HPDE6-E6E7 (cell line): ENCODE measurements at regions not wholly inside any gene's neighbourhood (a gene's known extent, or its start where the extent isn't known, plus 50 kb on each side); places are given as distances from the start of the nearest gene placed in this dataset.
"Not testable (repeated sequence)": the region's sequence is repeated elsewhere in the genome, so short reads cannot be mapped to it uniquely, and the experiment has no call there.

Experiments
- DNase-seq: peaks from one replicate; pipeline ENCODE4 v3.0.0; 2011; ENCODE audit warnings: missing footprints; ENCODE audit errors: extremely low spot score

GRCh38 chr4:123600987-123601904, 204.7 kb downstream of the SPRY1 start:
- no peak for DNase-seq

GRCh38 chr4:123602007-123602406, 205.4 kb downstream of the SPRY1 start:
- no peak for DNase-seq

DNA sequence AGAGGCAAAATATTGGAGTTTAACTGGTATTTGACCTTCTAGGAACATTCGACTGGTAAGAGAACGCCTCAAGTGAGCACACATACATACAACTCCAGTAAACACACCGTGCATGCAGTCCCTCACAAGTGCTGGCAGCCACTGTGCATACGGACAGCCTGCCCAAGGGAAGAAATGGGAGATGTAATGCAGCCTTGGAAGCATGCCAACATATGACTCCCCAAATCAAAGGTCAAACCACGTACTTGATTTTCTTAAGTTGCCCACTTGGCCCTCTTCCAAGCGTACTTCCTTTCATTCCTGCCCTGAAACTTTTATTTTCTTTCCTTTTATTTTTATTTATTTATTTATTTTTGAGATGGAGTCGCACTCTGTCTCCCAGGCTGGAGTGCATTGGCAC, 206.6 kb downstream of the SPRY1 start:
- DNase-seq, result peak; percentile 14

- not testable (repeated sequence) for DNase-seq
Observed at GRCh38 chr4:123605797-123606196, 209.2 kb downstream of the SPRY1 start.

- no peak for DNase-seq
Observed at GRCh38 chr4:123606336-123606735, 209.7 kb downstream of the SPRY1 start.

- DNase-seq, result no peak
Observed at GRCh38 chr4:123606946-123607542, 210.4 kb downstream of the SPRY1 start.

GRCh38 chr4:123609829-123610228, 213.2 kb downstream of the SPRY1 start:
- no peak for DNase-seq

GRCh38 chr4:123613586-123614344, 217.2 kb downstream of the SPRY1 start:
- DNase-seq, result no peak

GRCh38 chr4:123615901-123616300, 219.3 kb downstream of the SPRY1 start:
- no peak for DNase-seq

GRCh38 chr4:123616951-123617461, 220.4 kb downstream of the SPRY1 start:
- no peak for DNase-seq

GRCh38 chr4:123617791-123618190, 221.2 kb downstream of the SPRY1 start:
- DNase-seq, result no peak

DNA sequence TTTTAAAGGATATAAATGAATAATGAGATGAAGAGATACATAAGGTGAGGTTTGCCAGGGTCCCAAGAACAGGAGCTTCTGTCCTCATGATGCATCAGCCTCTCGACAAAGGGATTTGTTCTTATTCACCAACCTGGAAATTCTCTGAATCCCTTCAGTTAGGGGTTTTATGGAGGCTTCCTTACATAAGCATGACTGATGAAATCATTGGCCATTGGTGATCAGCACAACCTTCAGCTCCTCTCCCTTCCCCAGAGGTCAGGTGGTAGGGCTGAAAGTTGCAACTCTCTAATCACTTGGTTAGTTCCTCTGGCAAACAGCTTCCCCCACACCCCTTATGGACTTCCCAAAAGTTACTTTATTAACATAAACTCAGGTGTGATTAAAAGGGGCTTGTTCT, 222.0 kb downstream of the SPRY1 start:
- DNase-seq, result no peak

GRCh38 chr4:123619326-123619725, 222.7 kb downstream of the SPRY1 start:
- no peak for DNase-seq

DNA sequence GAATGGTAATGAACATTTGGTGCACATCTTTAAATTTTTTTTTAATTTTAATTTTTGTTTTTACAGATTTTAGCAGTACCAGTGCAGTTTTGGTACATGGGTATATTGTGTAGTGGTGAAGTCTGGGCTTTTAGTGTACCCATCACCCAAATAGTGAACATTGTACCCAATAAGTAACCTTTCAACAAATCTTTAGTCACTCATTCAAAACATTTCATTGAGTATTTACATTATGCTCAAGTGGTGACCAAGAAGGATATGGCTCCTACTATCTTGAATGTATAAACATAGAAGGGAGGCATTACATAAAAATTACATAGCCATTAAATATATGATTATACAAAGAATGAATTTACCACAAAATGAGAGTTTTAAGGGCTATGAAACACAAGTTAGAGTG, 223.3 kb downstream of the SPRY1 start:
- no peak for DNase-seq

DNA sequence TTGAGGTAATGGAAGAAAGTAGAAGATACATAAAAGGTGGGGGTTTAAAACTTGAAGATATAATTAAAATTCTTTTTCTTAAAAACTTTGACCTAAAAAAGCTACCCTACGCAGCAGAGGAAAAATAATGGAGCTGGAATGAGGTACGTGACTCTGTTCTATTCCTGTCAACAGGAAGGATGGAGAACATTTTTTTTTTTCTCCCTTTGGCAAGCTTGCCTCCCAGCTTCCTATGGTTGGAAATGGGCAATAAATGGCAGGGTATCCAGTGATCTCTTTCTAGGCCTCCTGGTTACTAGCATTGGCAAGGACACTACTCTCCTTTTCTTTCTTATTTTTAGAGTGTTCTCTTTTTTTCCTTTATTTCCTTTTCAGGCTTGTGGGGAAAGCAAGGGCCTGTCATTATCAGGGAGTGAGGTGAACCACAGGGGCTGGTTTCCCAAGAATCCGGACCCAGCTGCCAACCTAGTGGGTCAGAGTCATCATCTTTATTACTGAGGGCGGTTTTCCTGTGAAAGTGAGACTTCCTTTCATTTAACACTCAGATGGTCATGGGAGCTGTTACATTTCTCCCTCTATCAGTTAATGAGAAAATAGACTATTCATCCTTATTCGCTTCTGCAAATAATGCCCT, 224.6 kb downstream of the SPRY1 start:
- DNase-seq, result no peak

DNA sequence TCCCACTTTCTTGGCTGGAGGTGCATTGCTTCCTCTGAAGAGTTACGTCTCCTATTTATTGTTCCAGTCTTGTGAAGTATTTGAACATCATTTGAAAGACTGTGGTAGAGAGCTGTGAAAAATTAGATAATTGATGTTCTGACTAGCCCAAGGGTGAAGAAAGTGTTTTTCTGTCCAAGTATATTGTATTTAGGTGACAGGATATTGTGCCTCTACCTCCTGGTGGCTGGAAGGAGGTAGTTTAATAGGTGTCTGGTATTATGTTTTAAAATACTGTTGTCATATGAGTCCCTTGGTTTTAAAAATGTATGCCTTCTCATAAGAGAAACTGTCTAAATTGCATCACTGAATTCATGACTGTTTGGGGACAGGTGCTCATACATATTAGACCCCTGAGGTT, 226.0 kb downstream of the SPRY1 start:
- no peak for DNase-seq

GRCh38 chr4:123623611-123624010, 227.0 kb downstream of the SPRY1 start:
- no peak for DNase-seq

DNA sequence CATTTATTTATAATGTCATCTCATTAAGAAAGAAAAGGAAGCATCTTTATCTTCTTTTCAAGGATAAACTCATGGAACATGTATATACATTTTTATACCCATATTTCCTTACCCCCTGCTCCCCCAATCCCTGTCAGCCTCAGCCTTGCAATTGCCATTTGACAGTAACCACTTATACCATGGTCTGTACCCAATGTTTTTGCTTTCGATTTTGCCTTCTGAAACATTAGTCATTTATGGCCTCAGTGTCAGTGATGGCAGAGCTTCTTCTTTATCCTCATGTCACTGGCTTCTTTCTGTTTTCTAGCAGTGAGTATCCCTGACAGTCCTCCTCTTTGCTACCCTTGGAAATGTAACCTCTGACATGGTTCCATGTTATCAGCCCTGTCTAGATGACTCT, 228.4 kb downstream of the SPRY1 start:
- no peak for DNase-seq

DNA sequence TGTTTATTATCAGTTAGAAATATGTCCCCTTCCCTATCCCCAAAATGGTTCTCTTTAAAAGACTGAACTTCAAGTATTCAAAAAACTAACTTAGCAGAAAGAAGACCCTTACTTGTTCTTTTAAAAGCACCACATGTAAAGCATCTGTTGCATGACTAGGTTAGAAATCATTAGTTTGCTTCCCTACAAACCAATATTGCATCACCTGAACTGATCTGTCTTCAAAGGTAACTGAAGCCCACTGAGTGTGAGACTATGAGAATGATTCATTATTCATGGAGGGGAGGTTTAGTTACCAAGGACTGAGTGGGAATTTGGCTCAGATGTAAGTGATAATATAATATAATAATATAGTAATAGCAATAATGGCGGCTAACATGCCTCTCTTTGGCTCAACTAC, 231.7 kb downstream of the SPRY1 start:
- no peak for DNase-seq

DNA sequence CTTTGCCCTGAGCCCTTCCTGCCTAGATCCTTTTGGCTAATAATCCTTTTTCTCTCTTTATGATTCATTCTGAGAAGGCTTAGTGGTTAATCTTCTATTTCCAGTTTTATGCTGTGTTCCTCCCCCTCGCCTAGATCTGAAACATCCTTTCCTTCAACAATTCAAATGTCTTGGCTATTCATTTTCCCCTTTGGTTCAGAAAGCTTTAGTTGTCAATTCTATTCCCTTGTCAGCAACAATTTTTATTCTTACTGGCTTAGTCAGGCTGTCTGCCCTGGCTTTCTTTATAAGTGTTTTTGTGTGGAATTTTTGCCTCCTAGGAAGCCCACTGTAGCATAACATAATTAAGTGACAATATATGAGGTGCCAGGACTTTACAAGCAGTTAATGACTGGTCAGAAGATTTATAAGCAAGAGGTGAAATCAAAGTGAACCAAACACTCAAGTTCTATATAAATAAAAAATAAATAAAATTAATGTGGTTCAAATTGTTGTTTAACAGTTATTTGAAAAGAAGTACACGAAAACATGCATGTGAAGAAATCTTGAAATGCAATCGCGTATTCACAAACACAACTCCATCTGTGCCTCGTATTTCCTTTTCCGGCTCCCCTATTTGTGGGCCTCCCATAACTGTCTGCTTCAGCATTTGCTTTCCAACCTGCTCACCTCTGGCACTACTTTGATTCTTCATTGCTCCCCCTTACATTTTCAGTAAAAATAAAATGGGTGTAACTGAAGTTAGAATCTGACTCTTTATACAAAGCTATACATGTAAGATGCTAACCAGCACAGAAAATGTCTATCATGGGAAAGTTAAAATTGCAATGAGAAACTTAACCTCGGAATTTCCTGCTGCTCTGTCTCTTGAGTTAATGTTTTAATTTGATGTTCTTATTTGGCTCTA, 235.4 kb downstream of the SPRY1 start:
- peak; percentile 17 for DNase-seq

DNA sequence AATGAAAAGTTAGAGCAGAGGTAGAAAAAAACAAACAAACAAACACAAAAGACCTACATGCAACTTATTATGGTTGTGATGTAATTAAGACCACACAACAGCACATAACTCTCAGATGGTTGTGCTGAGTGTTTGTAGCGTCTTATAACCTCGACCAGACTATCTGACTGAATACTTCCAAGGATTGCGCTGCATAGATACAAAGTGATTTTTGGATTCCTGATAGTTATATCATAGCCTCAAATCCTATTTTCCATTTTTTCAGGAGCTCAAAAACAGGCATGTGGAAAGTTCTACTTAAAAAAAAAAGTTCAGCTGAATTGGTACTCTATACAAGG, 236.1 kb downstream of the SPRY1 start:
- DNase-seq, result no peak
